ENCODE measurements at regions not wholly inside any gene's neighbourhood (a gene's known extent, or its start where the extent isn't known, plus 50 kb on each side); places are given as distances from the start of the nearest gene placed in this dataset.

DNA sequence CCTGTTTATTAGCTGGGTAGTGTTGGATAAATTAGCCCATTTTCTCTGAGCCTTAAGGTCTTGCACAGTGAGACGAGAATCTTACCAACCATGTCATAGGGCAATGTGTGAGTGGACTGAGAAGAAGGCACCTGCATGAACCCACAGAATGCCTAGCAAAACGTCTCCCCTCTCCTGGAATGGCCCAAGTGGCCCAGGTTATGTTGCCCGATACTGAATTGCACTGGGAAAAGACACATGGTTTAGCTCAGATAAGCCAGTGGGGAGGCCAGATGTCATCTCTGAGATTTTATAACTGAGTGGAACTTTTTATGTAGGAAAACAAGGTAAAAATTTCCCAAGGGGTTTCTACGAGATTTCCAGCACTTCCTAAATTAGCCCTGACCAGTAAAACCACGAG, 104.7 kb upstream of the IKZF1 start:
- CTCF ChIA-PET = interaction anchor here (1.0 kb wide), 1 partner anchor 218 kb away, joined by 8 read pairs; no protein-coding TSS in a partner anchor
- no peak for DNase-seq
- no peaks in the 10 kb centered on the region for H3K9me2 ChIP-seq
- H3K36me3 ChIP-seq (replicated peaks in 1 of 2; ENCODE audit: control insufficient read depth in 1 of 2, insufficient read depth in 2 of 2, low read length in 1 of 2) = no peaks in the 10 kb centered on the region
- H4K20me1 ChIP-seq (ENCODE audit: insufficient read depth) = no peaks in the 10 kb centered on the region
- no peaks in the 10 kb centered on the region for H3K9me3 ChIP-seq
- TF ChIP-seq NFIC (IDR thresholded peaks at IDR 0.05; ENCODE audit: borderline replicate concordance) (no peak), MEF2A (IDR thresholded peaks at IDR 0.05; ENCODE audit: borderline replicate concordance, low read depth) (no peak), GATA2 (CRISPR knock-in tag; IDR thresholded peaks at IDR 0.05) (no peak), GABPA (IDR thresholded peaks at IDR 0.05; ENCODE audit: low read depth) (no peak)
- TF ChIP-seq, protein P1, sequence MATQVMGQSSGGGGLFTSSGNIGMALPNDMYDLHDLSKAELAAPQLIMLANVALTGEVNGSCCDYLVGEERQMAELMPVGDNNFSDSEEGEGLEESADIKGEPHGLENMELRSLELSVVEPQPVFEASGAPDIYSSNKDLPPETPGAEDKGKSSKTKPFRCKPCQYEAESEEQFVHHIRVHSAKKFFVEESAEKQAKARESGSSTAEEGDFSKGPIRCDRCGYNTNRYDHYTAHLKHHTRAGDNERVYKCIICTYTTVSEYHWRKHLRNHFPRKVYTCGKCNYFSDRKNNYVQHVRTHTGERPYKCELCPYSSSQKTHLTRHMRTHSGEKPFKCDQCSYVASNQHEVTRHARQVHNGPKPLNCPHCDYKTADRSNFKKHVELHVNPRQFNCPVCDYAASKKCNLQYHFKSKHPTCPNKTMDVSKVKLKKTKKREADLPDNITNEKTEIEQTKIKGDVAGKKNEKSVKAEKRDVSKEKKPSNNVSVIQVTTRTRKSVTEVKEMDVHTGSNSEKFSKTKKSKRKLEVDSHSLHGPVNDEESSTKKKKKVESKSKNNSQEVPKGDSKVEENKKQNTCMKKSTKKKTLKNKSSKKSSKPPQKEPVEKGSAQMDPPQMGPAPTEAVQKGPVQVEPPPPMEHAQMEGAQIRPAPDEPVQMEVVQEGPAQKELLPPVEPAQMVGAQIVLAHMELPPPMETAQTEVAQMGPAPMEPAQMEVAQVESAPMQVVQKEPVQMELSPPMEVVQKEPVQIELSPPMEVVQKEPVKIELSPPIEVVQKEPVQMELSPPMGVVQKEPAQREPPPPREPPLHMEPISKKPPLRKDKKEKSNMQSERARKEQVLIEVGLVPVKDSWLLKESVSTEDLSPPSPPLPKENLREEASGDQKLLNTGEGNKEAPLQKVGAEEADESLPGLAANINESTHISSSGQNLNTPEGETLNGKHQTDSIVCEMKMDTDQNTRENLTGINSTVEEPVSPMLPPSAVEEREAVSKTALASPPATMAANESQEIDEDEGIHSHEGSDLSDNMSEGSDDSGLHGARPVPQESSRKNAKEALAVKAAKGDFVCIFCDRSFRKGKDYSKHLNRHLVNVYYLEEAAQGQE (IDR thresholded peaks at IDR 0.05; ENCODE audit: low read depth, low read length) = no peak
- no peaks in the 10 kb centered on the region for H3K27me3 ChIP-seq (ENCODE audit: insufficient read depth)
- POLR2A ChIA-PET = no interaction called here
- no peak overlapping the region for H3K27ac ChIP-seq (ENCODE audit: low read depth in 2 of 2, low read length in 1 of 2)
- H3K4me2 ChIP-seq = no peak overlapping the region
- H3F3A ChIP-seq (replicated peaks; ENCODE audit: insufficient read depth) = no peaks in the 10 kb centered on the region
- H2AFZ ChIP-seq (ENCODE audit: low read depth) = no peak overlapping the region
- H3K4me1 ChIP-seq (ENCODE audit: control insufficient read depth in 1 of 2, insufficient read depth in 2 of 2, low read depth in 1 of 2, low read length in 1 of 2) = no peaks in the 10 kb centered on the region
- WGBS (ENCODE audit: low lambda C conversion rate) = 17% methylated on average over 5 of the region's 5 CpGs
- H3K9ac ChIP-seq = no peak overlapping the region
- H3K79me2 ChIP-seq (ENCODE audit: insufficient read depth) = no peaks in the 10 kb centered on the region
- H3K4me3 ChIP-seq (ENCODE audit: low read depth in 2 of 2, low read length in 1 of 2) = no peak overlapping the region

DNA sequence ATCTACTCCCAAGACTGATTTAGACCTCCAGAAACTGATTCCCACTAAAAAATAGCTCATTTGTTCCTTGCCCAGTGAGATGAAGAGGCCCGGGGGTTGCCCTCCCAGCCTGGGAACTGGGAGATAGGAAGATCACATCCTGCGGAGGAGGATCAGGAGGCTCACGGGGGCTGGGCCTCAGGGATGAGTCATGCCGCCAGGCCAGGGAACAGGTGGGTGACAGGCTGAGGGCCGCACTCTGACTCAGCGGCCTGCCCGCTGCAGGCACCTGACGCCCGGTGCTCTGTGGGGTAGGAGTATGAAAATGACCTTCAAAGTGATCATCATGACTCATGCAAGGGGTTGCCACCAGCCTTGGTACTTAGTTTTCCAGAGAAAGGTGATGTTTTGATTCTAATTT, 104.5 kb upstream of the ZPBP start:
- no peaks in the 10 kb centered on the region for H3K9me2 ChIP-seq
- no peaks in the 10 kb centered on the region for H3K36me3 ChIP-seq (replicated peaks in 1 of 2; ENCODE audit: control insufficient read depth in 1 of 2, insufficient read depth in 2 of 2, low read length in 1 of 2)
- H3K9me3 ChIP-seq = no peaks in the 10 kb centered on the region
- no peak overlapping the region for H3K4me3 ChIP-seq (ENCODE audit: low read depth in 2 of 2, low read length in 1 of 2)
- no peaks in the 10 kb centered on the region for H3K4me1 ChIP-seq (ENCODE audit: control insufficient read depth in 1 of 2, insufficient read depth in 2 of 2, low read depth in 1 of 2, low read length in 1 of 2)
- ChIA-PET POLR2A (no interaction called here), CTCF (interaction anchor here (4.4 kb wide), 1 partner anchor 8 kb away, joined by 20 read pairs; no protein-coding TSS in a partner anchor)
- no peak overlapping the region for H2AFZ ChIP-seq (ENCODE audit: low read depth)
- H3F3A ChIP-seq (replicated peaks; ENCODE audit: insufficient read depth) = no peaks in the 10 kb centered on the region
- H4K20me1 ChIP-seq (ENCODE audit: insufficient read depth) = no peaks in the 10 kb centered on the region
- DNase-seq = no peak
- H3K27me3 ChIP-seq (ENCODE audit: insufficient read depth) = no peaks in the 10 kb centered on the region
- H3K4me2 ChIP-seq = no peak overlapping the region
- no peak overlapping the region for H3K9ac ChIP-seq
- no peak overlapping the region for H3K27ac ChIP-seq (ENCODE audit: low read depth in 2 of 2, low read length in 1 of 2)
- H3K79me2 ChIP-seq (ENCODE audit: insufficient read depth) = no peaks in the 10 kb centered on the region
- WGBS (ENCODE audit: low lambda C conversion rate) = 40% methylated on average over 9 of the region's 9 CpGs
- no peak for TF ChIP-seq POLR2AphosphoS5 (IDR thresholded peaks at IDR 0.05; ENCODE audit: low read depth, low read length)
- TF ChIP-seq, protein P2, sequence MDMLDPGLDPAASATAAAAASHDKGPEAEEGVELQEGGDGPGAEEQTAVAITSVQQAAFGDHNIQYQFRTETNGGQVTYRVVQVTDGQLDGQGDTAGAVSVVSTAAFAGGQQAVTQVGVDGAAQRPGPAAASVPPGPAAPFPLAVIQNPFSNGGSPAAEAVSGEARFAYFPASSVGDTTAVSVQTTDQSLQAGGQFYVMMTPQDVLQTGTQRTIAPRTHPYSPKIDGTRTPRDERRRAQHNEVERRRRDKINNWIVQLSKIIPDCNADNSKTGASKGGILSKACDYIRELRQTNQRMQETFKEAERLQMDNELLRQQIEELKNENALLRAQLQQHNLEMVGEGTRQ (IDR thresholded peaks at IDR 0.05; ENCODE audit: borderline replicate concordance, low read depth, low read length) = no peak
- TF ChIP-seq JUND (IDR thresholded peaks at IDR 0.05) = no peak
- TF ChIP-seq SMC3 (IDR thresholded peaks at IDR 0.05; ENCODE audit: low read depth, low read length) = no peak
- TF ChIP-seq GATA2 (CRISPR knock-in tag; IDR thresholded peaks at IDR 0.05) = no peak
- no peak for TF ChIP-seq TAF1 (IDR thresholded peaks at IDR 0.05; ENCODE audit: borderline replicate concordance, low read depth, low read length)
- TF ChIP-seq, protein P3, sequence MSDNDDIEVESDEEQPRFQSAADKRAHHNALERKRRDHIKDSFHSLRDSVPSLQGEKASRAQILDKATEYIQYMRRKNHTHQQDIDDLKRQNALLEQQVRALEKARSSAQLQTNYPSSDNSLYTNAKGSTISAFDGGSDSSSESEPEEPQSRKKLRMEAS (IDR thresholded peaks at IDR 0.05; ENCODE audit: low read depth) = no peak
- no peak for TF ChIP-seq CHD2 (IDR thresholded peaks at IDR 0.05; ENCODE audit: low read length, partially characterized antibody)
- no peak for TF ChIP-seq RCOR1 (IDR thresholded peaks at IDR 0.05; ENCODE audit: low read length)
- no peak for TF ChIP-seq RFX5 (IDR thresholded peaks at IDR 0.05; ENCODE audit: low read length)
- TF ChIP-seq, protein P4, sequence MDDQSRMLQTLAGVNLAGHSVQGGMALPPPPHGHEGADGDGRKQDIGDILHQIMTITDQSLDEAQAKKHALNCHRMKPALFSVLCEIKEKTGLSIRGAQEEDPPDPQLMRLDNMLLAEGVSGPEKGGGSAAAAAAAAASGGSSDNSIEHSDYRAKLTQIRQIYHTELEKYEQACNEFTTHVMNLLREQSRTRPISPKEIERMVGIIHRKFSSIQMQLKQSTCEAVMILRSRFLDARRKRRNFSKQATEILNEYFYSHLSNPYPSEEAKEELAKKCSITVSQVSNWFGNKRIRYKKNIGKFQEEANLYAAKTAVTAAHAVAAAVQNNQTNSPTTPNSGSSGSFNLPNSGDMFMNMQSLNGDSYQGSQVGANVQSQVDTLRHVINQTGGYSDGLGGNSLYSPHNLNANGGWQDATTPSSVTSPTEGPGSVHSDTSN (IDR thresholded peaks at IDR 0.05) = no peak
- TF ChIP-seq, protein P5, sequence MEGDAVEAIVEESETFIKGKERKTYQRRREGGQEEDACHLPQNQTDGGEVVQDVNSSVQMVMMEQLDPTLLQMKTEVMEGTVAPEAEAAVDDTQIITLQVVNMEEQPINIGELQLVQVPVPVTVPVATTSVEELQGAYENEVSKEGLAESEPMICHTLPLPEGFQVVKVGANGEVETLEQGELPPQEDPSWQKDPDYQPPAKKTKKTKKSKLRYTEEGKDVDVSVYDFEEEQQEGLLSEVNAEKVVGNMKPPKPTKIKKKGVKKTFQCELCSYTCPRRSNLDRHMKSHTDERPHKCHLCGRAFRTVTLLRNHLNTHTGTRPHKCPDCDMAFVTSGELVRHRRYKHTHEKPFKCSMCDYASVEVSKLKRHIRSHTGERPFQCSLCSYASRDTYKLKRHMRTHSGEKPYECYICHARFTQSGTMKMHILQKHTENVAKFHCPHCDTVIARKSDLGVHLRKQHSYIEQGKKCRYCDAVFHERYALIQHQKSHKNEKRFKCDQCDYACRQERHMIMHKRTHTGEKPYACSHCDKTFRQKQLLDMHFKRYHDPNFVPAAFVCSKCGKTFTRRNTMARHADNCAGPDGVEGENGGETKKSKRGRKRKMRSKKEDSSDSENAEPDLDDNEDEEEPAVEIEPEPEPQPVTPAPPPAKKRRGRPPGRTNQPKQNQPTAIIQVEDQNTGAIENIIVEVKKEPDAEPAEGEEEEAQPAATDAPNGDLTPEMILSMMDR (IDR thresholded peaks at IDR 0.05) = no peak
- no peak for TF ChIP-seq ELF1 (IDR thresholded peaks at IDR 0.05)
- TF ChIP-seq MXI1 (IDR thresholded peaks at IDR 0.05; ENCODE audit: low read depth, low read length) = no peak
